ENCODE measurements at regions not wholly inside any gene's neighbourhood (a gene's known extent, or its start where the extent isn't known, plus 50 kb on each side); places are given as distances from the start of the nearest gene placed in this dataset.

DNA sequence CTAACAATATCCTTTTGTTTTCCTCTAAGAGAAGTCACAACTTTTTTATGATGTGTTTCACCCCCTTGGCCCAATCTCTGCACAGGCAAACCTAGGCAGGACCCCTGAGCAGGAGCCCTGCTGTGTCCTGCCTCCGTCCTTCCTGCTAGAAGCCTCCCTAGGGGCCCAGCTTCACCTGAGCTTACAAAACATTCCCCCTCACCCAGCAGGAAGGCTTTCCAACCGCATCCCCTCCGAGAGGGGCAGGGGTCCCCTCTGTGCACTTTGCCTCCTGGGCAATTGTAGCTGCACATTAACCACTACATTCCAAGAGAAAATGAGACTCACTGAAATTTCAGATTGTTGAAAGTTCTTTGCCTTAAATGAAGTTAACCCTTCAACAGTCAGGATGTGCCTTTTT, 176.2 kb downstream of the IRX2 start:
- H3K4me3 ChIP-seq (ENCODE audit: low read length), result no peak overlapping the region
- H2AFZ ChIP-seq (ENCODE audit: low read depth, low read length), result no peak overlapping the region

DNA sequence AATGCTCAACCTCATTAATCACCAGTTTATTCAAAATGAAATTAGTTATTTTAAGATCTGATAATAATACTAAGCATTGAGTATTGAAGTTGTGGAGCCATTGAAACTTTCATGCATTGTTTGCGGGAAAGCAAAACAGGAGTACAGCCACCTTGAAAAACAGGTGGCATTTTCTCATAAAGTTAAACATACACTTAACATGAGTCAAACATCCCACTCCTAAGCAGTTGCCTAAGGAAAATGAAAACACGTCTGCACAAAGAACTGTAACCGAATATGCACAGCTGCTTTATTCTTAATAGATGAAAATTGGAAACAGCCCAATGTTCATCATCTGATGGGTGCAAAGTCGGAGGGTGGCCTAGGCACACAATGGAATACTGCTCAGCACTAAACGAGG, 177.3 kb downstream of the IRX2 start:
- Histone ChIP-seq H3K36me3 (ENCODE audit: insufficient read depth, low read length) (no peaks in the 10 kb centered on the region), H3K9me3 (ENCODE audit: low read length) (no peaks in the 10 kb centered on the region), H3K9me2 (ENCODE audit: insufficient read depth, low read length) (no peaks in the 10 kb centered on the region), H3K4me2 (ENCODE audit: low read length) (no peak overlapping the region), H3K27me3 (ENCODE audit: insufficient read depth, low read depth, low read length) (no peaks in the 10 kb centered on the region), H3K9ac (ENCODE audit: low read length) (no peak overlapping the region), H3F3A (ENCODE audit: insufficient read depth, low read length, poor library complexity, severe bottlenecking) (no peaks in the 10 kb centered on the region), H4K20me1 (ENCODE audit: insufficient read depth) (no peaks in the 10 kb centered on the region), H3K79me2 (replicated peaks; ENCODE audit: insufficient read depth, low read length) (no peaks in the 10 kb centered on the region), H3K4me3 (ENCODE audit: low read length) (no peak overlapping the region), H2AFZ (ENCODE audit: low read depth, low read length) (no peak overlapping the region), H3K27ac (ENCODE audit: low read length) (no peak overlapping the region)
- TF ChIP-seq POLR2AphosphoS5 (IDR thresholded peaks at IDR 0.05), result no peak
- no peak for TF ChIP-seq EP300 (conservative IDR thresholded peaks at IDR 0.05; ENCODE audit: poor library complexity, severe bottlenecking)
- no peak for TF ChIP-seq RAD21 (conservative IDR thresholded peaks at IDR 0.05)
- no peak for TF ChIP-seq MXI1 (conservative IDR thresholded peaks at IDR 0.05; ENCODE audit: poor library complexity, severe bottlenecking)
- TF ChIP-seq TAF1 (IDR thresholded peaks at IDR 0.05; ENCODE audit: low read depth), result no peak
- TF ChIP-seq, protein P1, sequence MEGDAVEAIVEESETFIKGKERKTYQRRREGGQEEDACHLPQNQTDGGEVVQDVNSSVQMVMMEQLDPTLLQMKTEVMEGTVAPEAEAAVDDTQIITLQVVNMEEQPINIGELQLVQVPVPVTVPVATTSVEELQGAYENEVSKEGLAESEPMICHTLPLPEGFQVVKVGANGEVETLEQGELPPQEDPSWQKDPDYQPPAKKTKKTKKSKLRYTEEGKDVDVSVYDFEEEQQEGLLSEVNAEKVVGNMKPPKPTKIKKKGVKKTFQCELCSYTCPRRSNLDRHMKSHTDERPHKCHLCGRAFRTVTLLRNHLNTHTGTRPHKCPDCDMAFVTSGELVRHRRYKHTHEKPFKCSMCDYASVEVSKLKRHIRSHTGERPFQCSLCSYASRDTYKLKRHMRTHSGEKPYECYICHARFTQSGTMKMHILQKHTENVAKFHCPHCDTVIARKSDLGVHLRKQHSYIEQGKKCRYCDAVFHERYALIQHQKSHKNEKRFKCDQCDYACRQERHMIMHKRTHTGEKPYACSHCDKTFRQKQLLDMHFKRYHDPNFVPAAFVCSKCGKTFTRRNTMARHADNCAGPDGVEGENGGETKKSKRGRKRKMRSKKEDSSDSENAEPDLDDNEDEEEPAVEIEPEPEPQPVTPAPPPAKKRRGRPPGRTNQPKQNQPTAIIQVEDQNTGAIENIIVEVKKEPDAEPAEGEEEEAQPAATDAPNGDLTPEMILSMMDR (IDR thresholded peaks at IDR 0.05; ENCODE audit: poor library complexity, severe bottlenecking), result no peak
- no peak for TF ChIP-seq SMC3 (conservative IDR thresholded peaks at IDR 0.05; ENCODE audit: poor library complexity)
- TF ChIP-seq, protein P2, sequence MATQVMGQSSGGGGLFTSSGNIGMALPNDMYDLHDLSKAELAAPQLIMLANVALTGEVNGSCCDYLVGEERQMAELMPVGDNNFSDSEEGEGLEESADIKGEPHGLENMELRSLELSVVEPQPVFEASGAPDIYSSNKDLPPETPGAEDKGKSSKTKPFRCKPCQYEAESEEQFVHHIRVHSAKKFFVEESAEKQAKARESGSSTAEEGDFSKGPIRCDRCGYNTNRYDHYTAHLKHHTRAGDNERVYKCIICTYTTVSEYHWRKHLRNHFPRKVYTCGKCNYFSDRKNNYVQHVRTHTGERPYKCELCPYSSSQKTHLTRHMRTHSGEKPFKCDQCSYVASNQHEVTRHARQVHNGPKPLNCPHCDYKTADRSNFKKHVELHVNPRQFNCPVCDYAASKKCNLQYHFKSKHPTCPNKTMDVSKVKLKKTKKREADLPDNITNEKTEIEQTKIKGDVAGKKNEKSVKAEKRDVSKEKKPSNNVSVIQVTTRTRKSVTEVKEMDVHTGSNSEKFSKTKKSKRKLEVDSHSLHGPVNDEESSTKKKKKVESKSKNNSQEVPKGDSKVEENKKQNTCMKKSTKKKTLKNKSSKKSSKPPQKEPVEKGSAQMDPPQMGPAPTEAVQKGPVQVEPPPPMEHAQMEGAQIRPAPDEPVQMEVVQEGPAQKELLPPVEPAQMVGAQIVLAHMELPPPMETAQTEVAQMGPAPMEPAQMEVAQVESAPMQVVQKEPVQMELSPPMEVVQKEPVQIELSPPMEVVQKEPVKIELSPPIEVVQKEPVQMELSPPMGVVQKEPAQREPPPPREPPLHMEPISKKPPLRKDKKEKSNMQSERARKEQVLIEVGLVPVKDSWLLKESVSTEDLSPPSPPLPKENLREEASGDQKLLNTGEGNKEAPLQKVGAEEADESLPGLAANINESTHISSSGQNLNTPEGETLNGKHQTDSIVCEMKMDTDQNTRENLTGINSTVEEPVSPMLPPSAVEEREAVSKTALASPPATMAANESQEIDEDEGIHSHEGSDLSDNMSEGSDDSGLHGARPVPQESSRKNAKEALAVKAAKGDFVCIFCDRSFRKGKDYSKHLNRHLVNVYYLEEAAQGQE (IDR thresholded peaks at IDR 0.05; ENCODE audit: borderline replicate concordance), result no peak
- TF ChIP-seq EZH2 (IDR thresholded peaks at IDR 0.05; ENCODE audit: borderline replicate concordance, insufficient read depth, low read length, poor library complexity, severe bottlenecking), result no peak

More for the DNA sequence above, 176.2 kb downstream of the IRX2 start:
- TF ChIP-seq, protein P1 (IDR thresholded peaks at IDR 0.05; ENCODE audit: poor library complexity, severe bottlenecking), result no peak
- TF ChIP-seq RAD21 (conservative IDR thresholded peaks at IDR 0.05) (no peak), POLR2AphosphoS5 (IDR thresholded peaks at IDR 0.05) (no peak), SMC3 (conservative IDR thresholded peaks at IDR 0.05; ENCODE audit: poor library complexity) (no peak), TAF1 (IDR thresholded peaks at IDR 0.05; ENCODE audit: low read depth) (no peak)
- TF ChIP-seq, protein P2 (IDR thresholded peaks at IDR 0.05; ENCODE audit: borderline replicate concordance), result no peak
- Histone ChIP-seq H3K4me2 (ENCODE audit: low read length) (no peak overlapping the region), H3K9me3 (ENCODE audit: low read length) (no peaks in the 10 kb centered on the region), H3K27me3 (ENCODE audit: insufficient read depth, low read depth, low read length) (no peaks in the 10 kb centered on the region), H3K36me3 (ENCODE audit: insufficient read depth, low read length) (no peaks in the 10 kb centered on the region), H3K9ac (ENCODE audit: low read length) (no peak overlapping the region), H3K79me2 (replicated peaks; ENCODE audit: insufficient read depth, low read length) (no peaks in the 10 kb centered on the region), H3F3A (ENCODE audit: insufficient read depth, low read length, poor library complexity, severe bottlenecking) (no peaks in the 10 kb centered on the region), H4K20me1 (ENCODE audit: insufficient read depth) (no peaks in the 10 kb centered on the region), H3K9me2 (ENCODE audit: insufficient read depth, low read length) (no peaks in the 10 kb centered on the region), H3K27ac (ENCODE audit: low read length) (no peak overlapping the region)

Data from neural cell (in vitro differentiated cells).